Type B pancreatic cell (in vitro differentiated cells): ENCODE measurements at regions not wholly inside any gene's neighbourhood (a gene's known extent, or its start where the extent isn't known, plus 50 kb on each side); places are given as distances from the start of the nearest gene placed in this dataset.

ENCODE experiments used
- DNase-seq: peaks from one replicate; pipeline ENCODE4 v3.0.0; 2021; ENCODE audit warnings: mixed read lengths; ENCODE audit not compliant: unreplicated experiment; ENCODE audit errors: extremely low spot score
- H3K27ac Mint-ChIP-seq: 2 replicates; pipeline ENCODE4 v1.8.0; 2021; ENCODE audit warnings: mild to moderate bottlenecking, mixed read lengths
- H3K27me3 Mint-ChIP-seq: 2 replicates; pipeline ENCODE4 v1.8.0; 2021; ENCODE audit warnings: mixed read lengths
- H3K36me3 Mint-ChIP-seq: 2 replicates; pipeline ENCODE4 v1.8.0; 2021; ENCODE audit warnings: mixed read lengths
- H3K4me1 Mint-ChIP-seq: one replicate; pipeline ENCODE4 v1.8.0; 2021; ENCODE audit warnings: mixed read lengths; ENCODE audit not compliant: unreplicated experiment
- H3K4me3 Mint-ChIP-seq: 2 replicates; pipeline ENCODE4 v1.8.0; 2021; ENCODE audit warnings: mild to moderate bottlenecking, mixed read lengths
- H3K9me3 Mint-ChIP-seq: 2 replicates; pipeline ENCODE4 v1.8.0; 2021; ENCODE audit warnings: mixed read lengths
- CTCF ChIP-seq: fragments of 200-600 bp; sonication (generic); conservative IDR thresholded peaks from 2 replicates; pipeline ENCODE4 v1.5.0; 2021; ENCODE audit warnings: antibody characterized with exemption, mild to moderate bottlenecking

GRCh38 chr21:23522751-23523150 is 2084.5 kb downstream of the MRPL39 start:
- no peaks in the 10 kb centered on the region for H3K4me1 Mint-ChIP-seq
- no peaks in the 10 kb centered on the region for H3K36me3 Mint-ChIP-seq

GRCh38 chr21:23507501-23507900 is 2099.8 kb downstream of the MRPL39 start:
- H3K27me3 Mint-ChIP-seq: no peaks in the 10 kb centered on the region
- no peaks in the 10 kb centered on the region for H3K9me3 Mint-ChIP-seq
- no peak overlapping the region for H3K4me3 Mint-ChIP-seq
- no peaks in the 10 kb centered on the region for H3K36me3 Mint-ChIP-seq
- H3K27ac Mint-ChIP-seq: no peak overlapping the region
- no peak for DNase-seq
- no peaks in the 10 kb centered on the region for H3K4me1 Mint-ChIP-seq
- no peak for TF ChIP-seq CTCF

More at GRCh38 chr21:23522751-23523150, 2084.5 kb downstream of the MRPL39 start:
- Mint-ChIP-seq H3K9me3 (no peaks in the 10 kb centered on the region), H3K27me3 (no peaks in the 10 kb centered on the region), H3K4me3 (no peak overlapping the region), H3K27ac (no peak overlapping the region)
- DNase-seq: no peak
- TF ChIP-seq CTCF: no peak

GRCh38 chr21:23496729-23497128 is 2110.6 kb downstream of the MRPL39 start:
- Mint-ChIP-seq H3K9me3 (no peaks in the 10 kb centered on the region), H3K4me3 (no peak overlapping the region), H3K36me3 (no peaks in the 10 kb centered on the region), H3K27me3 (no peaks in the 10 kb centered on the region), H3K27ac (no peak overlapping the region), H3K4me1 (no peaks in the 10 kb centered on the region)
- no peak for DNase-seq
- TF ChIP-seq CTCF: no peak

GRCh38 chr21:23488245-23488644 is 2119.0 kb downstream of the MRPL39 start:
- H3K36me3 Mint-ChIP-seq: no peaks in the 10 kb centered on the region
- H3K27ac Mint-ChIP-seq: no peak overlapping the region
- H3K4me3 Mint-ChIP-seq: no peak overlapping the region
- DNase-seq: no peak
- no peaks in the 10 kb centered on the region for H3K27me3 Mint-ChIP-seq
- no peaks in the 10 kb centered on the region for H3K4me1 Mint-ChIP-seq
- no peak for TF ChIP-seq CTCF
- peaks cover 5% of the 10 kb centered on the region for H3K9me3 Mint-ChIP-seq

GRCh38 chr21:23480591-23481270 is 2126.6 kb downstream of the MRPL39 start:
- Mint-ChIP-seq H3K27me3 (no peaks in the 10 kb centered on the region), H3K36me3 (no peaks in the 10 kb centered on the region), H3K4me1 (no peaks in the 10 kb centered on the region), H3K9me3 (no peaks in the 10 kb centered on the region), H3K4me3 (no peak overlapping the region), H3K27ac (no peak overlapping the region)
- TF ChIP-seq CTCF: no peak
- no peak for DNase-seq
